SK-N-MC (cell line): ENCODE measurements at regions not wholly inside any gene's neighbourhood (a gene's known extent, or its start where the extent isn't known, plus 50 kb on each side); places are given as distances from the start of the nearest gene placed in this dataset.
"Not testable (repeated sequence)": the region's sequence is repeated elsewhere in the genome, so short reads cannot be mapped to it uniquely, and the experiment has no call there.

Source experiments
- DNase-seq: peaks from one replicate; pipeline ENCODE4 v3.0.0-alpha.2; 2011; ENCODE audit warnings: low read depth, low spot score
- H3K27ac ChIP-seq: fragments of 200-600 bp; sonication (generic); 2 replicates; pipeline ENCODE4 v1.5.1; 2016; ENCODE audit warnings: mixed run types
- H3K36me3 ChIP-seq: fragments of 200-600 bp; sonication (generic); 2 replicates; pipeline ENCODE4 v1.6.1; 2017; ENCODE audit warnings: antibody characterized with exemption, low read length, mixed read lengths; ENCODE audit not compliant: insufficient read depth
- H3K4me3 ChIP-seq: fragments of 200-600 bp; sonication (generic); 2 replicates; pipeline ENCODE4 v1.5.1; 2016
- H3K9ac ChIP-seq: fragments of 200-600 bp; sonication (generic); 2 replicates; pipeline ENCODE4 v1.8.0; 2017; ENCODE audit warnings: mixed run types, mixed read lengths; ENCODE audit not compliant: insufficient read length
- H3K9me3 ChIP-seq: fragments of 200-600 bp; sonication (generic); 2 replicates; pipeline ENCODE4 v1.6.1; 2017; ENCODE audit warnings: low read depth, mild to moderate bottlenecking, antibody characterized with exemption, low read length, moderate library complexity, mixed read lengths
- EZH2 ChIP-seq: fragments of 200-600 bp; sonication (generic); IDR thresholded peaks from one replicate; pipeline ENCODE4 v1.6.1; 2017; ENCODE audit warnings: antibody characterized with exemption
- FOXP2 ChIP-seq: optimal IDR thresholded peaks from 2 replicates; pipeline ENCODE3; 2011; ENCODE audit warnings: mild to moderate bottlenecking, moderate library complexity; ENCODE audit not compliant: insufficient read depth; ENCODE audit errors: extremely low read length, control extremely low read depth
- POLR2AphosphoS5 ChIP-seq: IDR thresholded peaks from 2 replicates; pipeline ENCODE4 v1.6.1; 2012; ENCODE audit warnings: mild to moderate bottlenecking, low read depth, low read length, borderline replicate concordance

GRCh38 chr2:8611700-8612099, 70.2 kb upstream of the ID2 start:
- DNase-seq, result no peak
- Histone ChIP-seq H3K9me3 (no peaks in the 10 kb centered on the region), H3K36me3 (no peaks in the 10 kb centered on the region), H3K9ac (no peak overlapping the region), H3K4me3 (no peak overlapping the region), H3K27ac (no peak overlapping the region)
- no peak for TF ChIP-seq EZH2
- no peak for TF ChIP-seq POLR2AphosphoS5
- TF ChIP-seq FOXP2, result no peak

- Histone ChIP-seq H3K9ac (no peak overlapping the region), H3K4me3 (no peak overlapping the region), H3K9me3 (no peaks in the 10 kb centered on the region), H3K36me3 (no peaks in the 10 kb centered on the region), H3K27ac (no peak overlapping the region)
- no peak for DNase-seq
- no peak for TF ChIP-seq FOXP2
- no peak for TF ChIP-seq EZH2
- no peak for TF ChIP-seq POLR2AphosphoS5
Observed at GRCh38 chr2:8612734-8613179, 69.1 kb upstream of the ID2 start.

DNA sequence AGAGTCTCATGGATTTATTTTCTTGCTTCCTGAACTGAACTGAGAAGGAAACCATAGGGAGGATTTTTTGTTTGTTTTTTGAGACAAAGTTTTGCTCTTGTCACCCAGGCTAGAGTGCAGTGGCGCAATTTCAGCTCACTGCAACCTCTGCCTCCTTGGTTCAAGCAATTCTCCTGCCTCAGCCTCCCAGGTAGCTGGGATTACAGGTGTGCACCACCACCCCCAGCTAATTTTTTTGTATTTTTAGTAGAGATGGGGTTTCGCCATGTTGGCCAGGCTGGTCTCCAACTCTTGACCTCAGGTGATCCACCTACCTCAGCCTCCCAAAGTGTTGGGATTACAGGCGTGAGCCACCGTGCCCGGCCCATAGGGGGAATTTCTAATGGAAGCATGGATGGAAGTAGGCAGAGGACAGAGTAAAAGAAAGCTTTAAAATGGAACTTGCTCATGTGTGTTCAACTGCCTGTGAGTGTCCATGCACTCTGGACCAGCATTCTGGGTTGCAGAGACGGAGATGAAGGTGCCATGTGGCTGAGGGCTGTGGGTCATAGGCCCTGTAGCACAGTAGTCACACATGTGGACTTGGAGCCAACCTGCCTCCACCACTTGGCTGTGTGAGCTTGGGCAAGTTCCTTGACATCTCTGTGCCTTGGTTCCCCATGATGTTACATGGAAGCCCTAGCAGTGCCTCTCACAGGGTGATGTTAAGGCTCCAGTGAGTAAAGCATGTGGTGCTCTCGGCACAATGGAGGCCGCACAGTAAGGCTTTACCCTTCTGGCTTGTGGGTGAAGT, 68.5 kb upstream of the ID2 start:
- not testable (repeated sequence) for DNase-seq, H3K27ac ChIP-seq, H3K9ac ChIP-seq

DNA sequence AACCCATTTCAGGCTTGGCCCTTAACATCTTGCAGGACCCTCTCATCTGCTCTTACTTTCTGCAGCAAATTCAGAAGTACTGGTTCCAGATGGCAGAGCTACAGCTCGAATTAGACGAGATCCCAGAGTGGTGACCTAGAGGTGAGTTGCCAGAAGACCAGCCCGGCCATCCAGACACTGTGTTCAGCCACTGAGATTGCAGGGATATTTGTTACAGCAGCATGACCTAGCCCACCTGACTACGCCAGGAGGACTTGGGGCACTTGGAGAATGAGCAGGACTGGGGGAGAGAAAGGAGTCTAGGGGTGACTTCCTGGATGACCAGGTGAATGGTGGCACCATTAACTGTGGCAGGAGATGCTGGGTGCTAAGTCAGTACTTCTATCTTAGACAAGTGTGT, 67.2 kb upstream of the ID2 start:
- Histone ChIP-seq H3K9ac (no peak overlapping the region), H3K9me3 (no peaks in the 10 kb centered on the region), H3K4me3 (no peak overlapping the region), H3K36me3 (no peaks in the 10 kb centered on the region), H3K27ac (no peak overlapping the region)
- no peak for DNase-seq
- no peak for TF ChIP-seq POLR2AphosphoS5
- TF ChIP-seq EZH2, result no peak
- TF ChIP-seq FOXP2, result no peak

More for the DNA sequence above, 68.5 kb upstream of the ID2 start:
- H3K9me3 ChIP-seq, H3K4me3 ChIP-seq, H3K36me3 ChIP-seq: not testable (repeated sequence)

DNA sequence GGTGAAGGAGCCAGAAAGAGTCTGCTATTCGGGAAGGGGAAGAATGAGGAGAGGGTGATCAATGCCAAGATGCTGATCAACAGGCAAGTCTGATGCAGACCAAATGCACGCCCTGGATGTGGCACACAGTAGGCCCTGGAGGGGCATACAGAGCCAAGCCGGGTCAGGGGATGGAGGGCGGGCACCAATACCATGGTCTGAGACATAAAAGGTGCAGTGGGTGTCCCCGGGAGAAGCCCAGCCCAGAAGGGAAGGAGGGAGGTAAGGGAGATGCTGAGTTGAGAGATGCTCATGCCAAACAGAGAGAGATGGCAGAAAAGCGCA, 66.6 kb upstream of the ID2 start:
- DNase-seq, result no peak
- Histone ChIP-seq H3K27ac (no peak overlapping the region), H3K9me3 (no peaks in the 10 kb centered on the region), H3K9ac (no peak overlapping the region), H3K36me3 (no peaks in the 10 kb centered on the region), H3K4me3 (no peak overlapping the region)
- TF ChIP-seq EZH2, result no peak
- no peak for TF ChIP-seq POLR2AphosphoS5
- TF ChIP-seq FOXP2, result no peak

DNA sequence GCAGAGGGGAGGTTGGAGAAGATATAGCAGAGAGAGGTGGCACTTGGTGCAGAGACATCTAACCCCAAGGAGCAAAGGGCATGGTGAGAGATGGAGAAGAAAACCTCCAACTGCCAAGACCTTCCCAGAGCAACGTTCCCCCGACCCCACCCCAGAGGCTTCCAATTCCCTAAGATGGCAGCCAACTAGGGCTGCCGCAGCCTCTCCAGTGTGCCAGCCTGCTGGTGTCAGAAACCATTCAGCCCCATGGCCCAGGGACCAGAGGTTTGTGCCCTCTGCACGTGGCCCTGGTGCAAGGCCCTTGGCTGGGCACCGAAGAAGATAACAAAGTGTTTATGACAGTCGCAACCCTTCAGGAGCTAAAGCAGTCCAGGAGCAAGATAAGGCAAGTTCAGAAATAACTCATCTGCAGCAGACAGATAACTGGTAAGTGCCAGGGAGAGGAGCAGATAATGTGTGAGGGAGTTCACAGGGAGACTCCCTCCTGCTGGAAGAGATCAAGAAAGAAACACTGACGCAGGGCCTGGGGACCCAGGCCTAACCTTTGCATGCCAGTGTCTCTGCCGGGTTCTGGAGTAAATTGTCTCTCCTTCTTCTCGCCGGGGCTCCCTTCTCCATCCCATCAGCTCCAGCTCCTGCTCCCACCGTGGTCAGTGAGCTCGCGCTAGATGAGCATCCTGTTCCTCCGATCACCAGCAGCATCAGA, 66.1 kb upstream of the ID2 start:
- H3K9me3 ChIP-seq, result no peaks in the 10 kb centered on the region
- DNase-seq, result no peak
- no peaks in the 10 kb centered on the region for H3K36me3 ChIP-seq
- H3K9ac ChIP-seq, result no peak overlapping the region
- H3K4me3 ChIP-seq, result no peak overlapping the region
- no peak overlapping the region for H3K27ac ChIP-seq
- TF ChIP-seq EZH2 (no peak), POLR2AphosphoS5 (no peak), FOXP2 (no peak)

DNA sequence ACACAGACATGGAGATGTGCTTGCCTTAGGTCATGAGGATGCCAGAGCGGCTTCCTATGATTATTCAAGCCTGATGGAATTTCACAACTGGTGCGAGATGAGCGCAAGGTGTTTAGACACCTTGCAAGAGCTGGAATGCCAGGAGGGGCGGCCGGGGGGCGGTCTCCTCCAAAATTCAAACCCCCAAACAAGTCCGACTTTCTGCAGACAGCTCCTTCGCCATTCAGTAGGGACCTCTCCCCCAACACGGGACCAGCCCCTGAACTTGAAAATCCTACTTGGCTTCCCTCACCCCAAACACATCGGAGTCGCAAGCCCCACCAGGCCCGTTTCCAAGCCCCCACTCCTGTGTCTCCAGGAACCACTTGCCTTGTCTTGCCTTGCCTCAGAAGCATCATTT, 64.8 kb upstream of the ID2 start:
- no peak for TF ChIP-seq EZH2
- TF ChIP-seq POLR2AphosphoS5, result no peak
- TF ChIP-seq FOXP2, result no peak
- no peak overlapping the region for H3K27ac ChIP-seq

DNA sequence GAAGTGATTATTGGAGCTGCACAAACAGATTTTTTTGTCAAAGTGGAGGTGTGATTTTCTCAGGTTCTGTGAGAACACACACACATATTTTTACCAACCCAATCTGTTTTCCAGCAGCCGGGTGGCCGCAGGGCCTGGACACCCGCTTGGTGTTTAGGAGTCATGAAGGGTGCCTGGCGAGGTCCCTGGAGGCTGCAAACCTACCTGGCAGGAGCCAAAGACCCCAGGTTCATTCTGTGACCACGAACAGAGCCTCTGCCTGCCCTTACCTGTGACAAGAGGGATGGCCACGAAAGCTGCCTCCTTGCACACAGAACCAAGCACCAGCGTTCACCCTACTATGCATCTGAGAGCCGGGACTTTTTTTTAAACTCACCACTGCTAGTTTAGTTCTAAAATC, 64.3 kb upstream of the ID2 start:
- H3K9ac ChIP-seq, result no peak overlapping the region
- H3K9me3 ChIP-seq, result no peaks in the 10 kb centered on the region
- H3K36me3 ChIP-seq, result no peaks in the 10 kb centered on the region
- no peak overlapping the region for H3K27ac ChIP-seq
- no peak for DNase-seq
- no peak overlapping the region for H3K4me3 ChIP-seq
- no peak for TF ChIP-seq EZH2
- TF ChIP-seq POLR2AphosphoS5, result no peak
- TF ChIP-seq FOXP2, result no peak

More for the DNA sequence above, 64.8 kb upstream of the ID2 start:
- Histone ChIP-seq H3K9me3 (no peaks in the 10 kb centered on the region), H3K4me3 (no peak overlapping the region), H3K36me3 (no peaks in the 10 kb centered on the region), H3K9ac (no peak overlapping the region)
- no peak for DNase-seq

DNA sequence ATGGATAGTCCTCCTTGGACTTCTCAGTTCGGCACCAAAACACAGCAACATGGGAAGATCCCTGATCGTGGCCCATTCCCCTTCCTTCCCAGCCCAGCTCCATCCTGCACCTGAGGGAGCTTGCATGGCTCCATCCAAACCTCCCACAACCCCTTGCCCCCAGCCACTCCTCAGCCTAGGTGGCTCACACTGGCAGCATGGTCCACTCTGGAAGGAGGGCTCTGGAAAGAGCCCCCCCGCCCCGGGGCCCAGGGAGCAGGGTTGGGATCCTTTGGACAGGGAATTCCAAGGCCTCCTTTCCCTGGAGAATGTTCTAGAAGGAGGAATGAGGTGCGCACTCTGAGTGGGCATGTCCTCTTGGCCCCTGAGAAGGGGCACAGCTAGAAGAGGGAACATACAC, 62.8 kb upstream of the ID2 start:
- Histone ChIP-seq H3K27ac (no peak overlapping the region), H3K4me3 (no peak overlapping the region), H3K9me3 (no peaks in the 10 kb centered on the region), H3K36me3 (no peaks in the 10 kb centered on the region), H3K9ac (no peak overlapping the region)
- TF ChIP-seq POLR2AphosphoS5, result no peak
- TF ChIP-seq FOXP2, result no peak
- TF ChIP-seq EZH2, result no peak
- no peak for DNase-seq
